Mucosa of descending colon (tissue), 3 donors: ENCODE measurements at regions not wholly inside any gene's neighbourhood (a gene's known extent, or its start where the extent isn't known, plus 50 kb on each side); places are given as distances from the start of the nearest gene placed in this dataset.

Source experiments
- ATAC-seq: fragments of 200-7000 bp; cut with Tn5 transposase; one replicate; pipeline ENCODE4 v1.9.1; 2020; ENCODE audit warnings: mild to moderate bottlenecking, moderate library complexity
- DNase-seq, 3 donors: peaks; one replicate each; pipeline ENCODE4 v3.0.0-alpha.2; 2020
- H3K36me3 ChIP-seq: fragments of 200-600 bp; one replicate; pipeline ENCODE4 v1.8.0; 2021; ENCODE audit warnings: low read depth, mild to moderate bottlenecking
- H3K4me1 ChIP-seq: fragments of 200-600 bp; one replicate; pipeline ENCODE4 v1.8.0; 2021; ENCODE audit warnings: low read depth, mild to moderate bottlenecking
- H3K4me3 ChIP-seq: fragments of 200-600 bp; one replicate; pipeline ENCODE4 v1.8.0; 2021; ENCODE audit warnings: mild to moderate bottlenecking
- H3K9me3 ChIP-seq: fragments of 200-600 bp; one replicate; pipeline ENCODE4 v1.8.0; 2021; ENCODE audit warnings: mild to moderate bottlenecking
- intact Hi-C, 2 donors: fragments of 100-400 bp; cut with DNase I in 1 of 2; cut with micrococcal nuclease in 1 of 2; formaldehyde crosslinking; loops; one replicate each; pipeline versions ENCODE4 v1.11.0 to v1.11.1; 2022; cut with DNase I, micrococcal nuclease
- TF ChIP-seq, protein P1 (sequence below): fragments of 200-600 bp; IDR thresholded peaks from one replicate; pipeline ENCODE4 v1.8.0; 2022; ENCODE audit warnings: antibody characterized with exemption, mild to moderate bottlenecking
- donor health status: DM: no; HTN: no; CAD: no; lungs with moderate emphysema.
- donor health status: DM: no; HTN: no; CAD: no.
- donor health status: DM: no; HTN: yes; CAD: no.

DNA sequence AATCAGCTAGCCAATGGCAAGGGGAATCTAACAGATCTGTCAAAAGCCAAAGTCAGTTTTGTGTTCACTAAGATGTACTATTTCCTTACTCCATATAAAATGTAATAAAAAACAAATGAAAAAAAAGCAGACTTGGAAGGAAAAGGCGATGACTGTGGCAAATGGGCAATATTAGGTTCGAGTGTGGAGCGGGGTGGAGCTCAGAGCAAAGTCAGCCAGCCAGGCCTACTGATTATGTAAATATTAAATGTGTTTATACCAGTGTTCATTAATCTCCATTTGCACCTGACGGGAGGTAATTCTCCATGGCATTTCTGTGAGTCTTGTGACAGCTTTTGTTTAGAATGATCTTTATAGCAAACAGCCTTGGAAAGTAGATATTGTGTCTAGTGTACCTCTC, 96.2 kb upstream of the KCNMB2 start:
- intact Hi-C loops, result loop anchor here in 1 of 2 donors (10.0 kb wide), 1 partner anchor 525 kb away; no protein-coding TSS in a partner anchor
- H3K4me3 ChIP-seq, result no peak overlapping the region
- DNase-seq (no peak), ATAC-seq (no peak)
- TF ChIP-seq, protein P1, sequence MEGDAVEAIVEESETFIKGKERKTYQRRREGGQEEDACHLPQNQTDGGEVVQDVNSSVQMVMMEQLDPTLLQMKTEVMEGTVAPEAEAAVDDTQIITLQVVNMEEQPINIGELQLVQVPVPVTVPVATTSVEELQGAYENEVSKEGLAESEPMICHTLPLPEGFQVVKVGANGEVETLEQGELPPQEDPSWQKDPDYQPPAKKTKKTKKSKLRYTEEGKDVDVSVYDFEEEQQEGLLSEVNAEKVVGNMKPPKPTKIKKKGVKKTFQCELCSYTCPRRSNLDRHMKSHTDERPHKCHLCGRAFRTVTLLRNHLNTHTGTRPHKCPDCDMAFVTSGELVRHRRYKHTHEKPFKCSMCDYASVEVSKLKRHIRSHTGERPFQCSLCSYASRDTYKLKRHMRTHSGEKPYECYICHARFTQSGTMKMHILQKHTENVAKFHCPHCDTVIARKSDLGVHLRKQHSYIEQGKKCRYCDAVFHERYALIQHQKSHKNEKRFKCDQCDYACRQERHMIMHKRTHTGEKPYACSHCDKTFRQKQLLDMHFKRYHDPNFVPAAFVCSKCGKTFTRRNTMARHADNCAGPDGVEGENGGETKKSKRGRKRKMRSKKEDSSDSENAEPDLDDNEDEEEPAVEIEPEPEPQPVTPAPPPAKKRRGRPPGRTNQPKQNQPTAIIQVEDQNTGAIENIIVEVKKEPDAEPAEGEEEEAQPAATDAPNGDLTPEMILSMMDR, result no peak
- no peaks in the 10 kb centered on the region for H3K9me3 ChIP-seq
- no peaks in the 10 kb centered on the region for H3K4me1 ChIP-seq
- no peaks in the 10 kb centered on the region for H3K36me3 ChIP-seq

DNA sequence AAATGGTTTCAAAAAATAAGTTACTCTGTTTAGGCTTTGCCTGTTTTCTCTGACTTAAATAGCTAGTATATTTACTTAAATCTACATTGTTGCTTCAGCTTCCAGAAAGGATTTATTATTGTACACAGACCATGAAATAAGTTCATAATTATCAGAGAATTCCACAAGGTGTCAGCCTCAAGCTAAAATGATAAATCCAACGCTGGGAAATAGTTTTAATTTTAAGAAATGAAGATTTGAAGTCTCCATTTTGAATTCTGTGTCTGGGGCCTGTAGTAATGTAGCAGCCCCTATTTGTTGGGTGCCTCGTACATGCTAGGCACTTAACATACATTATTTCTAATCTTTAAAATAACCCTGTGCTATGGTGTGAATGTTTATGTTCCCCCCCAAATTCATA, 92.6 kb upstream of the KCNMB2 start:
- TF ChIP-seq, protein P1, result no peak
- Histone ChIP-seq H3K36me3 (no peaks in the 10 kb centered on the region), H3K9me3 (no peaks in the 10 kb centered on the region), H3K4me3 (no peak overlapping the region), H3K4me1 (no peaks in the 10 kb centered on the region)
- ATAC-seq, result no peak
- intact Hi-C loops, result loop anchor here in 1 of 2 donors (10.0 kb wide), 1 partner anchor 521 kb away; no protein-coding TSS in a partner anchor
- no peak for DNase-seq

DNA sequence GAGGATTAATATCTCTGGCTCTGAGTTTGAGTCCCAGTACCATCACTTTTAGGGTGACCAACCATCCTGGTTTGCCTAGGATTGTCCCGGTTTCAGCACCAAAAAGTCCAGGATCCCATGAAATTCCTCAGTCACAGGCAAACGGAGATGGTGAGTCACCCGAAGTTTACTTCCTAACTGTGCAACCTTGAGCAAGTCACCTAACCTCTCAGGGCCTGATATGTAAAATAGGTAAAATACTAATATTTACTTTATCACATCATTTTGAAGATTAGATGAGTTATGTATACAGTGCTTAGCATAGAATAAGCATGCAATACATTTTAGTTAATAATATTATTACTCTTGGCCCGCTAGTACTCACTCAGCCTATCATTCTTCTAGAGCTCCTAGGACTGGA, 91.1 kb upstream of the KCNMB2 start:
- intact Hi-C loops, result loop anchor here in 1 of 2 donors (10.0 kb wide), 1 partner anchor 520 kb away; no protein-coding TSS in a partner anchor

DNA sequence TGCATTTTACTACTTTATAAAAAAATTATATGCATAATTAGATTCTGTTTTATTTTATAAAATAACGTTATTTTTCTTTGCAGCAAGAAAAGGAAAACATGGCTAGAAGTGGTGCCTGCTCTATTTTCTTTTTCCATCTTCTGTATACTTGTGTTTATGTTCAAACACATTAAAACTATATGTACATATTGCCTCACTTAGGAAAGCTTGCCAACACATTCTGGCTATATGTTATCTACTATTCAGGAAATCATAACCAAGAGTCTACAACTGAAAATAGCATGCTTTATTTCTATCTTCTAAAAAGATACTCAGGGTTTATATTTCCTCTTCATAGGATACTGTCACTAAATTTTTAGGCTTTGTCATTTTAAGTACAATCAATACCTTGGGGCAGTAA, 90.2 kb upstream of the KCNMB2 start:
- ATAC-seq (no peak), DNase-seq (no peak)
- Histone ChIP-seq H3K4me3 (no peak overlapping the region), H3K9me3 (no peaks in the 10 kb centered on the region), H3K36me3 (no peaks in the 10 kb centered on the region), H3K4me1 (no peaks in the 10 kb centered on the region)
- intact Hi-C loops, result loop anchor here in 1 of 2 donors (10.0 kb wide), 1 partner anchor 519 kb away; no protein-coding TSS in a partner anchor
- TF ChIP-seq, protein P1, result no peak

More for the DNA sequence above, 91.1 kb upstream of the KCNMB2 start:
- DNase-seq, result no peak
- no peak overlapping the region for H3K4me3 ChIP-seq
- no peaks in the 10 kb centered on the region for H3K9me3 ChIP-seq
- TF ChIP-seq, protein P1, result no peak
- H3K4me1 ChIP-seq, result no peaks in the 10 kb centered on the region
- no peaks in the 10 kb centered on the region for H3K36me3 ChIP-seq
- no peak for ATAC-seq

DNA sequence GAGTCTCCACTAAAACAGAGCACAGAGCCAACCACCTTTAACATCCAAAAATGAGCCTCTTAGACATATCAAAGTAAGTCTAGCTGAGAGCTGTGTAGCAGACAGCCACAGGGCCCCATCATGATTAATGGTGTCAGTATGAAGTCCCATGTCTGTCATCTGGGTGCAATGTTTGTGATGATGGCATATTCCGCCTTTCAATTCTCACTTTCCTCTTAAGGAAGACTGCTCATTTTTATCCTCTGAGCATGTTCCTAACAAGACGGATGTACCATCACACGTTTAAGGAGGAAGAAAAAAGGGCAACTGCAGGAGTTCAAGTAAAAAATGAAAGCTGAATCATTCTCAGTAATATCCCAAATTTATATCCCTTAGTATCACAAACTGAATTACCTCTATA, 85.8 kb upstream of the KCNMB2 start:
- Histone ChIP-seq H3K4me3 (no peak overlapping the region), H3K4me1 (no peaks in the 10 kb centered on the region), H3K36me3 (no peaks in the 10 kb centered on the region), H3K9me3 (no peaks in the 10 kb centered on the region)
- no peak for ATAC-seq
- TF ChIP-seq, protein P1, result no peak
- intact Hi-C loops, result no loop called here
- DNase-seq, result no peak

DNA sequence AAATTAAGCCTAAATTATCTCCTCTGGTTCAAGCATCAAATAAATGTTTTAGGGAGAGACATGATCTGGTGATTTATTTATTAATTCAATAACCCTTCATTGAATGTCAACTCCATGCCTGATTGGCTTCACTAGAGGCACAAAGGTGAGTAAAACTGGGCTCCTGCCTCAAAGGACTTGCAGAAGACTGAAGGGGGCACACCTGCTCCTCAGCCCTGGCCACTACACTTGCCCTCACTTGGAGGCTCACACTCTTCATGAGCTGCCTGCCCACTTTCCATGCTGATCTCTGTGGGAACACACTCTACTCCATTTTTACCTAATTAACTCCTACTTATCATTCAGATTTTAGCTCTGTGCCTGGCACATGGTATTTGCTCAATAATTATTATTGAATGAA, 84.4 kb upstream of the KCNMB2 start:
- TF ChIP-seq, protein P1, result no peak
- intact Hi-C loops, result no loop called here
- no peaks in the 10 kb centered on the region for H3K9me3 ChIP-seq

More for the DNA sequence above, 84.4 kb upstream of the KCNMB2 start:
- ATAC-seq (no peak), DNase-seq (no peak)
- no peak overlapping the region for H3K4me3 ChIP-seq
- no peaks in the 10 kb centered on the region for H3K36me3 ChIP-seq
- no peaks in the 10 kb centered on the region for H3K4me1 ChIP-seq
